Activated CD4-positive, alpha-beta T cell treated with anti-CD3 and anti-CD28 coated beads, Interleukin-2, amount 10 ng/mL, durations not matched to agents 7 days and 5 days (primary cell): ENCODE measurements at regions not wholly inside any gene's neighbourhood (a gene's known extent, or its start where the extent isn't known, plus 50 kb on each side); places are given as distances from the start of the nearest gene placed in this dataset.
"Not testable (repeated sequence)": the region's sequence is repeated elsewhere in the genome, so short reads cannot be mapped to it uniquely, and the experiment has no call there.

Experiments
- CTCF ChIA-PET: fragments of 350-600 bp; sonication (Branson Sonifier 250); formaldehyde crosslinking; loops from one replicate; lab custom pipeline; 2021; ENCODE audit warnings: antibody characterized with exemption; lab: Charles Lee
- POLR2A ChIA-PET: fragments of 350-600 bp; sonication (Branson Sonifier 250); formaldehyde crosslinking; loops from one replicate; lab custom pipeline; 2021; ENCODE audit warnings: antibody characterized with exemption; lab: Charles Lee
- DNase-seq: peaks from one replicate; pipeline ENCODE4 v3.0.0-alpha.2; 2020
- H3K27ac Mint-ChIP-seq: one replicate; pipeline ENCODE4 v1.8.0; 2021; ENCODE audit warnings: mild to moderate bottlenecking, moderate library complexity, mixed read lengths
- H3K27me3 Mint-ChIP-seq: one replicate; pipeline ENCODE4 v1.8.0; 2021; ENCODE audit warnings: mixed read lengths
- H3K36me3 Mint-ChIP-seq: one replicate; pipeline ENCODE4 v1.8.0; 2021; ENCODE audit warnings: low read depth, mixed read lengths
- H3K4me1 Mint-ChIP-seq: one replicate; pipeline ENCODE4 v1.8.0; 2021; ENCODE audit warnings: mixed read lengths
- H3K4me3 Mint-ChIP-seq: one replicate; pipeline ENCODE4 v1.8.0; 2021; ENCODE audit warnings: mild to moderate bottlenecking, moderate library complexity, mixed read lengths
- H3K9me3 Mint-ChIP-seq: one replicate; pipeline ENCODE4 v1.8.0; 2021; ENCODE audit warnings: mixed read lengths

DNA sequence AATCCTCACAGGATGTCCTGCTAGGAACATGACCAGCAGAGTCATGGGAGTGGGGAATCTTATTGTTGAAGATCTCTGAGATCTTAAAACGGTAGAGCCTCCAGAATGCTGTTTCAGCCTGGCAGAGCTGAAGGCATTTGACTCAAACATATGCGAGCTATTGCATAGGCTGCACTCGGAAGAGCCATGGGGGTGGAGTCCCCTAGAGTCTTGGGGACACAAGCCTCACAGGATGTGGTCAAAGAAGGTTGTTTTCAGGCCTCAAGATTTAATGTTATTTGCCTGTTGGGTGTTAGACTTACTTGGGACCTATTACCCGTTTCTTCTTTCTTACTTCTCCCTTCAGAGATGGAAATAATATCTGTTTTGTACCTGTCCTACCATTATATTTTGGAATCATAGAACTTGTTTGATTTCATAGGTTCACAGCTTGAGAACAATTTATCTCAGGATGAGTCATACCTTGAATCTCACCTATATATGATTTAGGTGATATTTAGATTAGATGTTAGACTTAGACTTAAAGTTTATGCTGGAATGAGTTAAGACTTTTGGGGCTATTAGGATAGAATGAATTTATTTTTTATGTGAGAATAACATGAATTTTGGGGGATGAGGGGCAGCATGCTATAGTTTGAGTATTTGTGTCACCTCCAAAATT lies 172.2 kb upstream of the ATP2B1 start:
- H3K9me3 Mint-ChIP-seq: peaks cover 14% of the 10 kb centered on the region
- H3K4me1 Mint-ChIP-seq: peaks cover 35% of the 10 kb centered on the region
- H3K27me3 Mint-ChIP-seq: no peaks in the 10 kb centered on the region
- H3K27ac Mint-ChIP-seq: peak overlapping the region; percentile 91
- peak; percentile 70 for DNase-seq
- H3K36me3 Mint-ChIP-seq: peaks cover 19% of the 10 kb centered on the region
- ChIA-PET POLR2A (no interaction called here), CTCF (no interaction called here)
- H3K4me3 Mint-ChIP-seq: peak overlapping the region; percentile 18

DNA sequence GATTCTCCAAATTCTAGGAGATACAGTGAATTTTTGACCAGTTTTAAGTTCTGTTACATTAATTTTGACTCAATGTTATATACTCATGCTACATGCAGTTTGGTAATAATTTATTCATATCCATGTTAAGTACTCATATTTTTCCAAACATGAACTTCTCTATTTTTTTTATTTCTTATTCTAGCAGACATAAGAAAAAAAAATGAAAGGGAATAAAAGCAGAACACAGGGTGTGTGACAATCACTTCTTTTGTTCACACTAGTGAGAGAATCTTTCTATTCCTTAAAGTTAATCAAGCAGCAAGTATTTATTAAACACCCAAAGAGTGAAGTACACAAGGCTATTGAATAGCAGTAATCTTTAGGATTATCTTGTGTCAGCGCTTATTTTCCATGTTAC lies 171.1 kb upstream of the ATP2B1 start:
- CTCF ChIA-PET: no interaction called here
- no peak overlapping the region for H3K4me3 Mint-ChIP-seq
- no peaks in the 10 kb centered on the region for H3K27me3 Mint-ChIP-seq
- POLR2A ChIA-PET: no interaction called here
- no peak overlapping the region for H3K27ac Mint-ChIP-seq
- H3K4me1 Mint-ChIP-seq: peaks cover 35% of the 10 kb centered on the region
- no peak for DNase-seq
- H3K9me3 Mint-ChIP-seq: peaks cover 15% of the 10 kb centered on the region
- H3K36me3 Mint-ChIP-seq: peaks cover 19% of the 10 kb centered on the region

DNA sequence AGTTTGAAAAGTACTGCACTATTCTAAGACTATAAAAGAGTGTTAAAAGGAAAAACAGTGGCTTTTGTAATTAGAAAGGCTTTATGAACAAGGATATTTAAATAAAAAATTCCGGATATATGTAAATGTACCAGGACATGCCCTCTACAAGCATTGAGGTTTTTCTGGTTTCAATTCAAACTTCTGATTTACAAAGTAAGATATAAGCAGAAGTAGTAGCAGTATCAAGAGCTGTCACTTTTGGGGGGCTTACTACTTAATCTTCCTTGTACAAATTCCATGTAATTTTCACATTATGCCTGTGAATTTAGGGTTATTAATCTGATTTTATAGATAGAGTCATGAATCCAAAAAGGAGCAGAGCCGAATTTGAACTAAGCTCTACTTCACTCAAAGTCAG lies 170.3 kb upstream of the ATP2B1 start:
- no peaks in the 10 kb centered on the region for H3K27me3 Mint-ChIP-seq
- H3K4me3 Mint-ChIP-seq: no peak overlapping the region
- H3K4me1 Mint-ChIP-seq: peaks cover 34% of the 10 kb centered on the region
- H3K27ac Mint-ChIP-seq: peak overlapping the region; percentile 25
- peaks cover 19% of the 10 kb centered on the region for H3K36me3 Mint-ChIP-seq
- CTCF ChIA-PET: no interaction called here
- H3K9me3 Mint-ChIP-seq: peaks cover 17% of the 10 kb centered on the region
- DNase-seq: no peak
- POLR2A ChIA-PET: no interaction called here

DNA sequence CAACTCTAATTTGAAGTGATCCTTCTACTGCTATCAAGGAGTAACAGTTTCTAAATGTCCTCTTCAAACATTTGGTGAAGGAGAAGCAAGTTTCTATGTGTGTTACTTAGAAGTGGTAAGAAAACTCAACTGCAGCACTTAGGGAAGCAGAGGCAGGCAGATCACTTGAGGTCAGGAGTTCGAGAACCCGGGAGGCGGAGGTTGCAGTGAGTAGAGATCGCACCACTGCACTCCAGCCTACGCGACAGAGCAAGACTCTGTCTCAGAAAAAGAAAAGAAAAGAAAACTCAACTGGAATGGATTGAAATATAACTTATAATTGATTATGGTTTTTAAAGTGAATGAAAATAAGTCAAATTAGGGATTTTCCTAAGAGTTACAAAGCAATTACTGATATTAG lies 169.7 kb upstream of the ATP2B1 start:
- H3K4me1 Mint-ChIP-seq: peaks cover 34% of the 10 kb centered on the region
- no peak overlapping the region for H3K4me3 Mint-ChIP-seq
- ChIA-PET CTCF (no interaction called here), POLR2A (no interaction called here)
- no peaks in the 10 kb centered on the region for H3K27me3 Mint-ChIP-seq
- peaks cover 19% of the 10 kb centered on the region for H3K36me3 Mint-ChIP-seq
- H3K27ac Mint-ChIP-seq: no peak overlapping the region
- peaks cover 17% of the 10 kb centered on the region for H3K9me3 Mint-ChIP-seq
- no peak for DNase-seq

DNA sequence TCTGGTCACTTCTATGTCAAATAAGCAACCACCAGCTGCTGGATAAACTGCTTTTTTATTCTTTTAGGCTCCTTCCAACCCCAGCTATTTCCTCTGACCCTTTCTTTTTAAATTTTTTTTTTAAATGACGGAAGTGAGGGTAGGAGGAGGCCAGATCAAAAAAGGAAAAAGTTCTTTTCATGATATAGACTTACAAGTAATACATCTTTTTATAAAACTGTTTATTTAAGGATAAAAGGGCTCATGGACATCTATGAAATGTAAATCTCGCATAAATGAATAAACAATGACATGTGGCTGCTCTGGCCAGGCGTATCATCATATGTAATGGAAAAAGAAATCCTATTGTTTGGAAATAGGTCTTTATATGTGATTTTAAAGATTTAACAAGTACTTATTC lies 169.0 kb upstream of the ATP2B1 start:
- H3K27me3 Mint-ChIP-seq: no peaks in the 10 kb centered on the region
- CTCF ChIA-PET: no interaction called here
- peaks cover 19% of the 10 kb centered on the region for H3K36me3 Mint-ChIP-seq
- no peak overlapping the region for H3K4me3 Mint-ChIP-seq
- peaks cover 34% of the 10 kb centered on the region for H3K4me1 Mint-ChIP-seq
- DNase-seq: no peak
- POLR2A ChIA-PET: no interaction called here
- H3K27ac Mint-ChIP-seq: no peak overlapping the region
- H3K9me3 Mint-ChIP-seq: peaks cover 17% of the 10 kb centered on the region

DNA sequence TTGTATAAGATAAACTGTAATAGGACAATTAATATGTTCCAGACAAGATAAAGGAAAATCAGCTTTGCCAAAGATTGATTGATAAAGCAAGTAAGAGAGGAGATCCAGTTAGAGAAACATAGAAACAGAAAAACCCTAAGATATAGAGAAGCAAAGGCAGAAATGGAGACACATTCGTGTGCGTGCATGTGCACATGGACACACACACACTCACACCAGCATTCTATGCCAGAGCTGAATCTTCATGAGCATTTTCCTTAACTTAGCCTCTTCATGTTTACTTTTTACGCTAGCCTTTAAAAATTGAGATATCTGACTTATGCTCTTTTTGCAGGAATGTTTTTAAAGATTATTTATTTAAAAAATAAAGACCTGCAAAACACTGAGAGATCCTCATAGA lies 168.5 kb upstream of the ATP2B1 start:
- Mint-ChIP-seq H3K27me3 (no peaks in the 10 kb centered on the region), H3K36me3 (peaks cover 16% of the 10 kb centered on the region), H3K4me1 (peaks cover 31% of the 10 kb centered on the region), H3K9me3 (peaks cover 21% of the 10 kb centered on the region), H3K4me3 (no peak overlapping the region), H3K27ac (no peak overlapping the region)
- DNase-seq: no peak
- CTCF ChIA-PET: no interaction called here
- POLR2A ChIA-PET: no interaction called here

DNA sequence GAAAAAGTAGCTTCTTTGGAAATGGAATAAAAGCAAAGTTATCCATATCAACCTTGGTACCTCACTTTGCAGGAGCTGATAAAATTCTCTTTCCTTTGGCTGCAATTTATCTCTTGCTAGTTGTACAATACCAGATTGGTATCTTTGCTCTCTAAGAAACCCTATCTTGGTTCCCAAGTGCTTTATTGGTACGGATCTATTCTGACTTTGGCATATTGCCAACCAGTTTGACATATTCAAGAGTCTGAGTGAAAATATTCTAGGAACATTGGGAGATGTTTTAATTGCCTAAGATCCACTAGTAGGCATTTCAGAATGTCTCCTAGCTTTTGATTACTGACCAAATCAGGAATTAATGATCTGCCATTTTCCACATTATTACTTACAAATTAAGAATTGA lies 167.2 kb upstream of the ATP2B1 start:
- no peak for DNase-seq
- Mint-ChIP-seq H3K4me1 (peaks cover 18% of the 10 kb centered on the region), H3K27me3 (no peaks in the 10 kb centered on the region), H3K27ac (no peak overlapping the region), H3K4me3 (no peak overlapping the region), H3K36me3 (peaks cover 8% of the 10 kb centered on the region), H3K9me3 (peaks cover 19% of the 10 kb centered on the region)
- CTCF ChIA-PET: no interaction called here
- POLR2A ChIA-PET: no interaction called here

DNA sequence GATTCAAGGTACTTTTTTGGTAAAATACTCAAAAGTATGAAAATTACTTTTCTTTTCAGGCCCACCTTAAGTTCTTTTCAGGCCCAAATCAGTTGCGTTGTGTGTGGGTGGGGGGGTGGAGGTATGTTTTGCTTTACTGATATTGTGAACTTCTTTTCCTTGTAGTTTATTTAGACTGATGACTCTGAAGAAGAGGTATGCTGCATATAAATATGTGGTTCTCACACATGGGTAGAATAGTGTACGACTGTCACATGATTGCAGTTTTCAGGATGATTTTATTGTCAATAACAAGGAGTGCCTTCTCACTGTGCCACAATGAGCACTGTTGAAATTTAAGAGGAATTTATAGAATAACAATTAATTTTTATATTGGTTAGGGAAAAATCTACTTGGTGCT lies 166.6 kb upstream of the ATP2B1 start:
- H3K27ac Mint-ChIP-seq: no peak overlapping the region
- no peaks in the 10 kb centered on the region for H3K27me3 Mint-ChIP-seq
- ChIA-PET CTCF (no interaction called here), POLR2A (no interaction called here)
- H3K4me1 Mint-ChIP-seq: peaks cover 13% of the 10 kb centered on the region
- H3K9me3 Mint-ChIP-seq: peaks cover 20% of the 10 kb centered on the region
- H3K4me3 Mint-ChIP-seq: no peak overlapping the region
- peaks cover 5% of the 10 kb centered on the region for H3K36me3 Mint-ChIP-seq
- no peak for DNase-seq

DNA sequence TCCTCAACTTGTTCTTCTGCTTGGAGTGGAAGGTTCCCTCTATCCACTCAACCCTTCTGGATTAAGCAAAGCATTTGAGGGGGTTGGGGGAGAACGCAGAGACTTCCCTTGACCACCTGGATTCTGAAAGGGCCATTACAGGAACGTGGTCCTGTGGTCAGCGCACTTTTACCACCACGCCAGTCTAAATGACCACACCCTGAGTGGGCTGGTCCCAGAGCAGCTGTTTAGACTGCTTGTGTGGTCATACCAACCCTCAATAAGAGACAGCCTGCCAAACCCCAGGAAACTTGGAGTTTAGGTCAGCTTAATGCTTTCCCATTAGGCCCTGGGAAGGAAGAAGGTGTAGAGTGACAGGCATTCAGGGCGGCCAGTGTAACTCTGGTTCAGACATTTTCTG lies 165.5 kb upstream of the ATP2B1 start:
- H3K4me3 Mint-ChIP-seq: no peak overlapping the region
- no peak for DNase-seq
- H3K4me1 Mint-ChIP-seq: peaks cover 8% of the 10 kb centered on the region
- POLR2A ChIA-PET: no interaction called here
- CTCF ChIA-PET: interaction anchor here (1.3 kb wide), 2 partner anchors 8 to 10 kb away, joined by 3 to 4 read pairs; no protein-coding TSS in a partner anchor
- H3K27me3 Mint-ChIP-seq: no peaks in the 10 kb centered on the region
- H3K27ac Mint-ChIP-seq: no peak overlapping the region
- H3K9me3 Mint-ChIP-seq: peaks cover 28% of the 10 kb centered on the region
- peaks cover 5% of the 10 kb centered on the region for H3K36me3 Mint-ChIP-seq

DNA sequence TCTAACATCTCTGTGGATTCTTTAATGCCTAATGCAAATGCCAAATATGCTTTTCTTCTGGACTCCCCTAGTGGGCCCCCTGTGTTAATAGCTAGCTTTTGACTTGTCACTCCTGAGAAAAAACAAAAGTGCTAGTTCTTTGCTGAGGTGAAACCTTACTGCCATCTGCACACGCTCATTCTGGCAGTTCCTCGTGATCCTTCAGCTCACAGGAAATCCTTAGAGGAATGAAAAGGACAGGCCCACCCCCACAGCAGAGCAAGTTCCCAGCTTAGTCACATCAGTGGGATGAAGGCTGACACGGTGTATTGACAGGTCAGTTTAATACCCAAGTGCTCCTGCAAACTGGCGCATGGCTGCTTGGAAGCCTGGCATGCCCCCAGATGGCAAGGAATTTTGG lies 165.1 kb upstream of the ATP2B1 start:
- Mint-ChIP-seq H3K4me3 (no peak overlapping the region), H3K36me3 (peaks cover 5% of the 10 kb centered on the region), H3K27me3 (no peaks in the 10 kb centered on the region), H3K4me1 (peaks cover 4% of the 10 kb centered on the region), H3K27ac (no peak overlapping the region), H3K9me3 (peaks cover 28% of the 10 kb centered on the region)
- POLR2A ChIA-PET: no interaction called here
- DNase-seq: no peak
- CTCF ChIA-PET: interaction anchor here (1.3 kb wide), 2 partner anchors 8 to 10 kb away, joined by 3 to 4 read pairs; no protein-coding TSS in a partner anchor

DNA sequence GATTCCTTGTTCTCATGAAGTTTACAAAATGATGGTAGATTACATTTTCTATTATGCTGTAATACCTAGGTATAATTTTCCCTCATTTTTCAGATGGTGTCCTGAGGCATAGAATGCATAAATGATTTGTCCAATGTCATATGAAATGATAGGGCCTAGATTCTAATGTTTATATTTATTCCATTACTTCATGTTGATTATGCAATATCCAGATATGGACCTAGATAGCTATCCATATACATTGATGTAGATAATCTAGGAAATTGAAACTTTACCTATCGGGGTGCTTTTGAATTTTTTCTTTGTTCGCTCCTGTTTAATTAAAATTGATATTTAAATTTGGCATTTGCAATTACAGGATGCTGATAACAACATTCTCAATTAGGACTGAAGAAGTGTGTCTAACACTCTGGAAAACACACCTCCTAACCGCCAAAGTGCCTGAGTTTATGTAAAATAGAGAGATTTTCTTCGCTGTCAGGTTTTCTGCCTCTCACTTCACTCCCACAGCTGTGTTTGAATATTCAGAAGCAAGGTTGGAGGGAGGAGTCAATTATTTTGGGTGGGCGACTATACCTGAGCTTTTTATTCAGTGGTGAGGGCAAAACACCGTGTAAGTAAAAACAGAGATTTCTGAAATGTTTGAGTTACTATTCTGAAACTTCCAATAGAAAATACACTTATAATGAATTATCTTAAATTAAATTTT lies 164.4 kb upstream of the ATP2B1 start:
- no peak overlapping the region for H3K27ac Mint-ChIP-seq
- ChIA-PET POLR2A (no interaction called here), CTCF (interaction anchor here (1.3 kb wide), 2 partner anchors 9 kb away, joined by 3 to 4 read pairs; no protein-coding TSS in a partner anchor)
- peaks cover 28% of the 10 kb centered on the region for H3K9me3 Mint-ChIP-seq
- DNase-seq: no peak
- peaks cover 5% of the 10 kb centered on the region for H3K36me3 Mint-ChIP-seq
- H3K4me3 Mint-ChIP-seq: no peak overlapping the region
- no peaks in the 10 kb centered on the region for H3K27me3 Mint-ChIP-seq
- no peaks in the 10 kb centered on the region for H3K4me1 Mint-ChIP-seq

DNA sequence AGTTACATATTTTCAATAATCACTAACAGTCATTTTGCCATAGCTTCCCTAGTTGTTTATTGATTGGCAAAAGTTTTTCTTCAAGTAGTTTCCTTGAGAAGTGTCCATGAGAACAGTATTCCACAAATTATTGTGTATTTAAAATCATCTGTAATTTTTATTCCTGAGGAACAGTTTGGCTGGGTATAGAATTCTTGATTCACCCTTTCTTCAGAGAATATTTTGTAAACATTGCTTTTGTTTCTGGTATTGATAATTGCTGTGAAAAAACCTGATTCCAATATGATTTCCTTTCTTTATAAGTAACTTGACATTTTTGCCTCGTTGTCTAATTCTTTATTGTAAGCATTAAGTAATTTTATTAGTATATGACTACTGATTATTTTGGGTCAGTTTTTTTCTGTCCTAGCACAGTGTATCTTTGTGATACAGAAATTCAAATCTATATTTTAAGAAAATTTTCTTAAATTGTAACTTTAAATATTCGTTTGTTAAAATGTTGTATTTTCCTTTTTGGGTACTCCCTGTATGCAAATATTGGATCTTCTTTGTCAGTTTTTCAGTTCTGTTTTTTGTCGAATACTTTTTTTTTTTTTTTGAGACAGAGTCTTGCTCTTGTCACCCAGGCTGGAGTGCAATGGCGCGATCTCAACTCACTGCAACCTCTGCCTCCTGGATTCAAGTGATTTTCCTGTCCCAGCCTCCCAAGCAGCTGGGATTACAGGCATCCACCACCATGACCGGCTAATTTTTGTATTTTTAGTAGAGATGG lies 162.0 kb upstream of the ATP2B1 start:
- Mint-ChIP-seq H3K27me3 (no peaks in the 10 kb centered on the region), H3K9me3 (peaks cover 26% of the 10 kb centered on the region), H3K4me3 (no peak overlapping the region), H3K4me1 (no peaks in the 10 kb centered on the region), H3K36me3 (peaks cover 5% of the 10 kb centered on the region), H3K27ac (no peak overlapping the region)
- ChIA-PET CTCF (no interaction called here), POLR2A (no interaction called here)
- DNase-seq: no peak

DNA sequence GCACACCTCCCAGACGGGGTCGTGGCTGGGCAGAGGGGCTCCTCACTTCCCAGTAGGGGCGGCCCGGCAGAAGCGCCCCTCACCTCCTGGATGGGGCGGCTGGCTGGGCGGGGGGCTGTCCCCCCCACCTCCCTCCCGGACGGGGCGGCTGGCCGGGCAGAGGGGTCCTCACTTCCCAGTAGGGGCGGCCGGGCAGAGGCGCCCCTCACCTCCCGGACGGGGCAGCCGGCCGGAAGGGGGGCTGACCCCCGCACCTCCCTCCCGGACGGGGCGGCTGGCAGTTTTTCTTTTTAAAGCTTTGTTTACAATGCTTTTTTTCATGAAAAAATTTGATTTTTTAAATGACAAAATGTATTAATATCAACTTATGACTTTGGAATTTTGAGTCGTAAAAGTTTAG lies 159.0 kb upstream of the ATP2B1 start:
- H3K27ac Mint-ChIP-seq, CTCF ChIA-PET, H3K27me3 Mint-ChIP-seq, H3K4me3 Mint-ChIP-seq, DNase-seq, POLR2A ChIA-PET: not testable (repeated sequence)
- H3K4me1 Mint-ChIP-seq: peaks cover 24% of the 10 kb centered on the region
- peaks cover 34% of the 10 kb centered on the region for H3K9me3 Mint-ChIP-seq
- peaks cover 24% of the 10 kb centered on the region for H3K36me3 Mint-ChIP-seq
